Hematopoietic multipotent progenitor cell treated with erythropoietin and hydrocortisone succinate and interleukin-3 and kit ligand, for 15 days (in vitro differentiated cells): ENCODE measurements at regions not wholly inside any gene's neighbourhood (a gene's known extent, or its start where the extent isn't known, plus 50 kb on each side); places are given as distances from the start of the nearest gene placed in this dataset.

Source experiments
- DNase-seq: peaks from one replicate; pipeline ENCODE4 v3.0.0-alpha.2; 2015; ENCODE audit warnings: low spot score

DNA sequence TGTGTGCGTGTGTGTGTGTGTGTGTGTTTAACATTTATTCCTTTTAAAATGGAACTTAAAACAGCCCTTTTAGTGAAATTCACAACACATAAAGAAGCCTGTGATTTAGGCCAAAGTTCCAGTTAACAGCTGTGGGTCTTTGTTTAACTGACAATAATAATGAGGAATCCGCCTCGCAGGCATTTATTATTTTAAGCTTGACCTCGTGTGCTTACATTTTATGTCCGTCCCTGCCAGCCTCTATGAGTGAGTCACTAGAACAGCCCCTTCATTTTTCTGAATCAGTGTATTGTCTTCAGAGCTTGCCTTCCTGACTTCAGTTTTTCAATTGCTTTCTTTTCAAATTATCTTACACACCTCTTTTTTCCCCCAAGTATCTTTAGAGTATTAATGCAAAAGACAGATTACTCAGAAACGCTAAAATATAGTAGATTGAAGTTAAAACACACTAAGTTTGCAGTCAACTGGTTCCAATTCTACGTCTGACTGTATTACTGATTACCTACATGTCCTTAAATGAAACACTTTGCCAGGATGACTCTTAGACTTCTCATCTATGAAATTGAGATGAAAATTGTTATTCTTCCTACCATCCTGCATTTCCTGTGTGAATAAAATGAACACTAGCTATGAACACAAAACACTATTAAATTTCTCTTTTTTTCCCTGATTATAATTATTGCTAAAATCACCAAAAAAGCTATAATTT is 319.6 kb upstream of the HS3ST1 start:
- no peak for DNase-seq

DNA sequence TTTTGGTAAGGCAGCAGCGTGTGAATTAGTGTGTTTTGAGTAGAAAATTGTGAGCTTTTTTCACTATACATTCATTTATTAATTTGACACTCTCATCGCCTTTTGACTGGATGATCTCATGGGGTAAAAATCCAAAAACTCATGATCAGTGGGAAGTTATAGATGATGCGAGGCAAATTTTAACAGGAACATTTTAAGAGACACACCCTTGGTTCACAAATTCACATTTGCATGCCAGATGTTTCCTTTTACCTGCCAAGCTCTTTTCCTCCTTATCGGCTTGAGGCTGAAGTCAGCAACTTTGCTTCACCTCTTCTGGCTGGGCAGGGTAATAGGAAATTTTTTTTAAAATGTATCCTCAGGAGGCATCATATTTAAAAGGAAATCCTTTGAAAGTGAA is 318.0 kb upstream of the HS3ST1 start:
- no peak for DNase-seq

- no peak for DNase-seq
These were observed 315.3 kb upstream of the HS3ST1 start for GRCh38 chr4:11743976-11744375.

DNA sequence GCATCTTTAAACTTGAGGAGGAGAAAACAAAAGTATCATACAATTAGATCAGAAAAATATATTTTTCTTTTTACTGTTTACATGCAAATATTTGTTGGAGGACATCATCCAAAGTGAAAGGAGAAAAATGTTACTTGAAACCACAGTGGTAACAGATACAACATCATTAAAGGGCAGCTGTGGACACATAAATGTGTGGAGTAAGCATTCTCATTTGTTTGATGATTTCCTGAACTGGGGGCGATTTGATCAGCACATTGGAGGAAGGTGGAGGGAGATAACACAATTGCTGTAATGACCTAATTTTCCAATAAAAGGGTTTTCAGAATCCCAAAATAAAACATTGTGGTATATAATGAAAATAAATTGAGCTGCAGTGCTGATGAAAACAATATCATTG is 314.5 kb upstream of the HS3ST1 start:
- no peak for DNase-seq

DNA sequence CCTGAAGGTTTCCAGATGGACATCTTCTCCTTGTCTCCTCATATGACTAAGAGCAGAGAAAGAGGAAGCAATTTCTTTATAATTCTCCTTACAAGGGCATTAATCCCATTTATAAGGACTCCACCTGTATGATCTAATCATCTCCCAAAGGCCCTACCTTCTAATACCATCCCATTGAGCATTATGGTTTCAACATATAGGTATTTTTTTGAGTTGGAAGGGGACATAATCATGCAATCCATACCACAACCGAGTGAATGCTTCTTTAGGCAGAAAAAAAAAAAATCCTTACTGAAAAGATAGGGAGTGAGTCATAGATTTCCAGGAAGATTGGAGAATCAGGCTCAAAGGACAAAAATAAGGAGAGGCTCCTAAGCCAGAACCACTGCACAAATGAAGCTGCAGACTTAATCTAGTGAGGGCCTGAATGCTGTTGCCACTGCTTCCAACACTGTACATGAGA is 312.5 kb upstream of the HS3ST1 start:
- no peak for DNase-seq

DNA sequence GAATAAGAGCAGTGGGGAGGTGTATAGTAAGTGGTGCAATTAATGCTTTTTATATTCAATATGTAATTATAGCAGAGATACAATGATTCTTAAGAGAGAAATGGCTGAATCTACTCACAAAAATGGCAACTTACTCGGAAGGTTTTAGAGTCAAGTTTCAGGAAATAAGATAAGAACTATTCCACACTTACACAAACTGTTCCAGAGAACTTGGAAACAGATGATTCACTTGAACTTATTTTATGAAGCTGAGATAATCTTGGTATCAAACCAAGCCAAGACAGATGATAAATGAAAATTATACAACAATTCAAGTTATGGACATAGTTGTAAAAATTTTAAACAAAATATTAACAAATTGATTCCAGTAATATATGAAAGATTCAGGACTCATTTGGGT is 311.3 kb upstream of the HS3ST1 start:
- no peak for DNase-seq

GRCh38 chr4:11736978-11737377 is 308.3 kb upstream of the HS3ST1 start:
- DNase-seq = no peak

DNA sequence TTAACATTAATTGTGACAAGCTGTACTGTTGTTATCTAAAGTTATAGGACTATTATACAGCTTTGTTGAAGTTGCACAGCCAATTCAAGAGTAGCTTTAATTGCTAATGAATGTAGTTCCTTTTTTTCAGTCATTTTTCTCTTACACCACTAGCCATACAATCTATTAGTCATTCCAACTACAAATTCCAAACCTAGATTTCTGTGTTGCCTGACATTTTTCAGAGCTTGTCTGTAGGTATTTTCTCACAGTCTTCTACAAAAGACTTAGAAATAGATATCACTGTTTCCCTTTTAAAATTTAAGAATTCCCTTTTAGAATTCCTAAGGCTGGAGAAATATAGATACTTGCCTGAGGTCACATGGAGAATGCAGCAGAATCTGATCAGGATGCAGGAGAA is 307.0 kb upstream of the HS3ST1 start:
- no peak for DNase-seq

GRCh38 chr4:11732155-11732554 is 303.5 kb upstream of the HS3ST1 start:
- no peak for DNase-seq

DNA sequence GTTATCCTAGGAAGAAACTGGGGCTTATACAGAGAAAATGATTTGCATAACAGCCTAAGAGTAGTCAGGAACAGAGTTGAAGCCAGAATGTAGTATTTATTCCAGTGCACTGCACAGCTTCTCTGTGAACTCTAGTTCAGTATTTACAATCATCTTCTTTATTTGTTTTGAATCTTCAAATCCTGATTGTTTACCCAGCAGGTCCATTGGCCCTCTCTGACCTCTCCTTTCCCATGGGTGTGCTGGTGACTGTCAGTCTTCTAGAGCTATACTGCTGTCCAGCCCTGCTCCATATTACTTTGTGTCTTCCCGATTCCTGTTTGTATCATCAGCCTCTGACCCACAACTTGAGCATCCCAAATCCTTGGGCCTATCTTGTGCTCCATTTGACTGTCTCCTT is 301.9 kb upstream of the HS3ST1 start:
- DNase-seq = no peak

GRCh38 chr4:11729548-11729947 is 300.9 kb upstream of the HS3ST1 start:
- no peak for DNase-seq

- DNase-seq = no peak
These were observed 299.3 kb upstream of the HS3ST1 start for GRCh38 chr4:11727903-11728564.

DNA sequence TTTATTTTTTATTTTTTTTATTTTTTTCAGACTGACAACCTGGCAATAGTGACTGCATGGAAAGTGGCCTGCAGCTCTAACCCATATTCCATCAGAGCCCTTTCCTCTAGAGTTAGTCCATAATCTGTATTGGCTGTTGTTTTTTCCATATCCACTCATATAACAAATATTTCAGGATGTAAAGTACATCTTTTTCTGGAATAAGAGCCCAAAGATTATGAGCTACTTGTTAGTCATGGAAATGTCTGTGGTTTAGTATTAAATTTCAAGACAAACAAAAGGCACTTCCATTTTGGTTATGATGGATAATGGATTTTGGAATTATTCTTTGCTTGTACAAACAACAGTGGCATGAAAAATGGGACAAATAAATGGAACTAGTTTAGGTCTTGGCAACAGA is 296.0 kb upstream of the HS3ST1 start:
- no peak for DNase-seq

- DNase-seq = no peak
These were observed 293.5 kb upstream of the HS3ST1 start for GRCh38 chr4:11722223-11722622.

DNA sequence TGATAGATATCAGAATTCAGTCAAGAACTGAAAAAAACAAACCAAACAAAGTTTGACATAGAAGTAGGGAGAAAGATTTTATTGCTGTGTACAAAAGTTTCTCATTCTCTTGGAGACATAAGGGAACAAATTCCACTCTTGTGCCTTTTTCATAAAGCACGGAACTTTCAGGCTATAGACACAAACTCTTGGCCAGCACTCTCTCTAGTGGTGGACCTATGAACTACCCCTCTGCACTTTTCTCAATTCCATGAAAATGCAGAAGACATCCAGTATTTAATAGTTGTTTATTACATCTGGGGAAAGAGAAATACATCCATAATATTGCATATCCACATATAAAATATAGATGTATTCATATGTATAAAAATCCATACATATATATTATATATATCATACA is 291.6 kb upstream of the HS3ST1 start:
- no peak for DNase-seq

DNA sequence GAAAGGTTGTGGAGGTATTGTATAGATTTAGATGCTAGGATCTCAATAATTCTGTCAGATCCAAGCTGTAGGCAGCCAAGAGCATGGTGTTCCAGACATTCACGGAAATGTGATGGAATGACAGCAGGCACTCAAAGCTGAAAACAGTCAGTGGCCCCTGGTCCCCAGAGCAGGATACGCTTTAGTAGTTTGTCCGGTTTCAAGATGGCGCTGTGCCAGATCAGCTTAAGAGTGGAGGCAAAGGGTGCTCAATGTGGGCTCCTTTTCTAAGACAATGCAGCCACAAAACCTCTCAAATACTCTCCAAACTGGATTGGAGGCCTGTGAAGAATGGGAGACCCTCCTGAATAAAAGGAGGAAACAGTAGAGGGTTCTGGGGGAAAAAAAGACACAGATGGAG is 291.2 kb upstream of the HS3ST1 start:
- DNase-seq = no peak

DNA sequence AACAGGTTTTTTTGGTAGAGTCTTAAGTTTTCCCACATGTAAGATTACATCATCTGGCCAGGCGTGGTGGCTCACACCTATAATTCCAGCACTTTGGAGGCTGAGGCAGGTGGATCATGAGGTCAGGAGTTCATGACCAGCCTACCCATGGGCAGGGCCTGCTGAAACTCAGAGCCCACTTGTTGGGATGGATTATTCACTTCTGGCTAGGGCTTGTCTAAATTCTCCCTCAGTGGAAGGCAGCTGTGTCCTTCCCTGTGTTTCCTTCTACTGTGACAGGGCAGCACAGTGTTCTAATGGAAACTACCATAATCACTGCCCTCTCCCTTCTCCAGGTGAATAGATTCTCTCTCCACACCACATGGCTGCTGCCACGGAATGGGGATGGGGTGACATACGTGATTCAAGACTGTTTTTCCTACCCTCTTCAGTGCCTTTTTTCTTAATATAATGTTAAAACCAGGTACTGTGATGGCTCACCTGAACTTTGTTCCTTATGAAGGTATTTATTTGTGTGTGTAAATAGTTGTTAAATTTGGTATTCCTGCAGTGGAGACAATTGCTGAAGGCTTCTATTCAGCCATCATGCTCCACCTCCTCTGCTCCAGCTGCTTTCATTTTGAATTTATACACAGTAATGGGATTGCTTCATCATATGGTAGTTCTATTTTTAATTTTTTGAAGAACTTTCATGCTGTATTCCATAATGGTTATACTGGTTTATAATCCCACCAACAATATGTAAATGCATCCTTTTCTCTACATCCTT is 287.2 kb upstream of the HS3ST1 start:
- no peak for DNase-seq

DNA sequence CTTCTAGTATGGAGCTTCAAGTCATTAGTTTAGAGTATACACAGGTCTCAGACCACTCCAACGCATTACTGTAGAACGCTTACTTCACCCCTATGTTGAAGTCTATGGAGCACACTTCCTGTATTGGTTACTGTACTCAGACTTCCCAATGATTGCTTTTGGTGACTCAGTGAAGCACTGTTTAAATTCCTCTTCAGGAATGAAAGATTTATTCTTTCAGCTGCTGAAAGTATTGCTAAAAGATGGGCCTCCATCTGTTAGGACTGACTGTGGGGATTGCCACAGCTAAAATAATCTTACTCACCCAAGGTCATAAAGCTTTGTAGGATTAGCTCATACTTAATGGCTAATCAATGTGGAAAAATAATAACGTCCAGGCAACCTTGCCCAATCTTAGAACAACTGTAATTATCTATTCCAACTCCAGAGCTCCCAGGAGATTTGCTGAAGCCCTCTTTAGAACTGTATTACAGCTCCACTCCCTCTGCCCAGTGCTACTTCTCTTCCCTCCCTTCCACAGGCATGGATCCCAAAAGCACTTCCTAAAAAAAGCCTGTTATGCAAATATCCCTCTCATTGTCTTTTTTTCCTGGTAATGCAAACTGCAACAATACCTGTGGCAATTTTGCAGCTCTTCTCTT is 281.9 kb upstream of the HS3ST1 start:
- DNase-seq = no peak

DNA sequence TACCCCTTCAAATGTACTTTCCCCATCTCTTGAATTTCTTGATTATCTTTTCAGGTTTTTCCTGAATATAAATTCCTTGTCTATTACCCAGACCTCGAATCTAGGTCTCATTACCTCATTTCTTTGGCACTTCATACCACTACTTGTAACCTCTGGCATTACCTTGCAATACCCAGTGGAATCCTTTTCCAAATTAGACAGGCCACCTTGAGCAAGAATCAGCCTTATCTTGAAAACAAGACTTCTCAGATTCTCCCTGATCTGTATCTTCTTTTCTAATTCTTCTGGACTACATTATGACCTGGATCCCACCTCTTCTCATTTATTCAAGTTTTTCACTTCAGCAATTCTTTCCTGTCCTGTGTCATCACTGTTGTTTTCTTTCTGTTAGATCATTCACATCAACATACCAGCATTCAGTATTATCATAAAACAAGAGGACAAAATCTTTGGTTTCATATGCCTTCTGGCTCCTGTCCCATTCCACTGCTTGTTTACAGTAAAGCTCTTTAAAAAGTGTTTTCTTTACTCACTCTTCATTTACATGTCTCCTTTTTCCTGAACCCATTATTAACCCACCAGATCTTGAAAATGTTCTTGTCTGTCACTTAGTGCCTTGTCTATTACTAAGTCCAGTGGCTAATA is 275.6 kb upstream of the HS3ST1 start:
- DNase-seq = no peak

DNA sequence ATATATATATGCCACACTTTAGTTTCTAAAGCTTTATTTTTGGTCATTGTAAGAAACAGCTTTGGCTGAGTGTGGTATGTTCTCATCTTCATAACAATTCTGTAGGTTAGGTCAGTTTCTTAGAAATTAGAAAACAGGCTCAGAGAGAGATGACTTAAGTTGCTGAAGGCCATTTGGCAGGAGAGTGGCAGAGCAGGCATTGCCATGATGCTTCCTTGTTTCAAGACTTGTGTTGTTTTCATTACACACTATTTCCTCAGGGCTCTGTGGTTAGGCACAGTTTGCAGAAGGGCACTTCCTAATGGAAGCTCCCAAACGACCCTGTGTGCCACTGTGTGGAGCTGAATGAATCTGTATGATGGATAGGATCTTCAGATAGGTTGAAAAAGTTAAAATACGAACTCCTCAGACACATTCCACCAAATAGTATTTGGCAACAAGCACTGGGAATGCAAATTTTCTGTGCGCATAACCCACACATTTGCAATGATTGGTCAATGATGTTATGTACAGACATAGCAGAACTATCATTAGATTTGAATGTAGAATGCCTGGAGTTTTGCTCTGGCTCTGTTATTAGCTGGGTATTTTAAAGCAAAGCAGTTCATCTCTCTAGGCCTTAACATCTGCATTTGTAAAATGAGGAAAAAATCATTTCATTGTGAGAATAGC is 274.3 kb upstream of the HS3ST1 start:
- DNase-seq = no peak

DNA sequence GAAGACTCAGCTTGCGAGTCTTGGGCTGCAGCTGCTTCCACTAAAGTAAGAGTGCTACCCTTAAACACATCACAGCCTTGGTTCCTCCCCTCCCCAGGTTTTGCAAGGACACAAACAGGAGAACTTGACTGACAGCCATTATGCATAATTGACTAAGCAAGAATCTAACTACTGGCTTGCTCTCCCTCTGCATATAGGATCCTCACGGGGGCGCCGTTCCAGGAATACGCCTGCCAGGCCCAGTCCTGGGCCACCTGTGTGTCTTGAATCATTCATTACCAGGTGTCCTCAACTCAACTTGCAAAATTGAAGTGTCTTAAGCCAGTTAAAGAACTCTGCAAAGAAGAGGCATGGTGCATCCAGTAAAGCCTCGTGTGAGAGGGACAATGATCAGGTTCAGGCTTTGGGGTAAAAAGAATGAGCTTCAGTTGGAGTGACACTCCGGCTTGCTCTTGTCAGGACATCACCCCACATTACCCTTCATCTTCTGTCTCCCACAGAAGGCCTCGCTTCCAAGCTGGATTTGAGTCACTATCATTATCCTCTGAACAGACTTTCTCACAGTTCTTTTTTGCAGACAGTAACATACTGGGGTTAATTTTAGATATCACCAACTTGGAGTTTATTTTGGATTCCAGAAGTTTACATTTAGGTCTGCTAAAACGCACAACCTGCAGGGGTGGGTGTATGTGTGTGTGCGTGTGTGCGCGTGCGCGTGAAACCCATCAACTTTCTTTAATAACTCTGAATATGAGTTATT is 273.5 kb upstream of the HS3ST1 start:
- DNase-seq = no peak
